Parathyroid adenoma (tissue), 2 donors: ENCODE measurements at regions not wholly inside any gene's neighbourhood (a gene's known extent, or its start where the extent isn't known, plus 50 kb on each side); places are given as distances from the start of the nearest gene placed in this dataset.

Experiments used
- H2AFZ ChIP-seq: fragments of 300-600 bp; sonication (generic); one replicate; pipeline ENCODE4 v1.7.0; 2017; ENCODE audit warnings: antibody characterized with exemption, mild to moderate bottlenecking
- H3K27ac ChIP-seq: fragments of 300-600 bp; sonication (generic); one replicate; pipeline ENCODE4 v1.7.0; 2017
- H3K27me3 ChIP-seq: fragments of 300-600 bp; sonication (generic); one replicate; pipeline ENCODE4 v1.7.0; 2017; ENCODE audit warnings: low read length; ENCODE audit not compliant: control insufficient read depth, insufficient read depth
- H3K36me3 ChIP-seq: fragments of 300-600 bp; sonication (generic); one replicate; pipeline ENCODE4 v1.7.0; 2017; ENCODE audit warnings: low read length; ENCODE audit not compliant: control insufficient read depth, insufficient read depth
- H3K4me1 ChIP-seq: fragments of 300-600 bp; sonication (generic); one replicate; pipeline ENCODE4 v1.7.0; 2017; ENCODE audit warnings: control low read depth
- H3K4me2 ChIP-seq: fragments of 300-600 bp; sonication (generic); one replicate; pipeline ENCODE4 v1.7.0; 2017; ENCODE audit warnings: low read length
- H3K4me3 ChIP-seq: fragments of 300-600 bp; sonication (generic); one replicate; pipeline ENCODE4 v1.7.0; 2017; ENCODE audit warnings: low read depth, low read length
- H3K79me2 ChIP-seq: fragments of 300-600 bp; sonication (generic); one replicate; pipeline ENCODE4 v1.7.0; 2017; ENCODE audit warnings: control low read depth
- H3K9ac ChIP-seq: fragments of 300-600 bp; sonication (generic); one replicate; pipeline ENCODE4 v1.7.0; 2017; ENCODE audit warnings: mild to moderate bottlenecking
- H3K9me3 ChIP-seq: fragments of 300-600 bp; sonication (generic); one replicate; pipeline ENCODE4 v1.7.0; 2017; ENCODE audit warnings: low read length; ENCODE audit not compliant: control insufficient read depth
- CTCF ChIP-seq: fragments of 300-600 bp; sonication (generic); IDR thresholded peaks from one replicate; pipeline ENCODE4 v1.7.0; 2017; ENCODE audit warnings: antibody characterized with exemption, mild to moderate bottlenecking
- donor health status: primary hyperparathyroidism.

- Histone ChIP-seq H3K27ac (no peak overlapping the region), H3K9me3 (no peaks in the 10 kb centered on the region)
These were observed 492.5 kb downstream of the AGTPBP1 start for GRCh38 chr9:85249313-85249621.

GRCh38 chr9:85248514-85249312 lies 493.0 kb downstream of the AGTPBP1 start:
- no peak overlapping the region for H2AFZ ChIP-seq
- H3K36me3 ChIP-seq: no peaks in the 10 kb centered on the region
- no peaks in the 10 kb centered on the region for H3K4me1 ChIP-seq
- TF ChIP-seq CTCF: no peak
- no peak overlapping the region for H3K4me2 ChIP-seq
- H3K4me3 ChIP-seq: no peak overlapping the region
- no peaks in the 10 kb centered on the region for H3K27me3 ChIP-seq
- no peak overlapping the region for H3K9ac ChIP-seq
- H3K9me3 ChIP-seq: no peaks in the 10 kb centered on the region
- H3K79me2 ChIP-seq: no peaks in the 10 kb centered on the region
- no peak overlapping the region for H3K27ac ChIP-seq

More at GRCh38 chr9:85249313-85249621, 492.5 kb downstream of the AGTPBP1 start:
- Histone ChIP-seq H3K79me2 (no peaks in the 10 kb centered on the region), H3K27me3 (no peaks in the 10 kb centered on the region), H3K36me3 (no peaks in the 10 kb centered on the region), H3K4me3 (no peak overlapping the region), H3K4me1 (no peaks in the 10 kb centered on the region), H2AFZ (no peak overlapping the region), H3K4me2 (no peak overlapping the region), H3K9ac (no peak overlapping the region)
- no peak for TF ChIP-seq CTCF

- Histone ChIP-seq H3K27ac (no peak overlapping the region), H3K4me2 (no peak overlapping the region), H3K4me1 (no peaks in the 10 kb centered on the region), H3K9me3 (no peaks in the 10 kb centered on the region), H3K27me3 (no peaks in the 10 kb centered on the region), H3K4me3 (no peak overlapping the region), H3K9ac (no peak overlapping the region), H2AFZ (no peak overlapping the region), H3K79me2 (no peaks in the 10 kb centered on the region), H3K36me3 (no peaks in the 10 kb centered on the region)
- no peak for TF ChIP-seq CTCF
These were observed 495.2 kb downstream of the AGTPBP1 start for GRCh38 chr9:85246541-85246940.

GRCh38 chr9:85244856-85245255 lies 496.9 kb downstream of the AGTPBP1 start:
- H3K27ac ChIP-seq: no peak overlapping the region
- H3K36me3 ChIP-seq: no peaks in the 10 kb centered on the region
- no peak overlapping the region for H3K4me3 ChIP-seq

More at GRCh38 chr9:85244856-85245255, 496.9 kb downstream of the AGTPBP1 start:
- Histone ChIP-seq H2AFZ (no peak overlapping the region), H3K4me2 (no peak overlapping the region), H3K9me3 (no peaks in the 10 kb centered on the region), H3K4me1 (no peaks in the 10 kb centered on the region), H3K27me3 (no peaks in the 10 kb centered on the region), H3K79me2 (no peaks in the 10 kb centered on the region), H3K9ac (no peak overlapping the region)
- no peak for TF ChIP-seq CTCF
